HG02571 (cell line): ENCODE measurements at regions not wholly inside any gene's neighbourhood (a gene's known extent, or its start where the extent isn't known, plus 50 kb on each side); places are given as distances from the start of the nearest gene placed in this dataset.

ENCODE experiments used
- ATAC-seq: cut with Tn5 transposase; IDR thresholded peaks from one replicate; pipeline ENCODE4 v1.9.1; 2021; ENCODE audit warnings: mild to moderate bottlenecking, moderate library complexity; ENCODE audit not compliant: unreplicated experiment

DNA sequence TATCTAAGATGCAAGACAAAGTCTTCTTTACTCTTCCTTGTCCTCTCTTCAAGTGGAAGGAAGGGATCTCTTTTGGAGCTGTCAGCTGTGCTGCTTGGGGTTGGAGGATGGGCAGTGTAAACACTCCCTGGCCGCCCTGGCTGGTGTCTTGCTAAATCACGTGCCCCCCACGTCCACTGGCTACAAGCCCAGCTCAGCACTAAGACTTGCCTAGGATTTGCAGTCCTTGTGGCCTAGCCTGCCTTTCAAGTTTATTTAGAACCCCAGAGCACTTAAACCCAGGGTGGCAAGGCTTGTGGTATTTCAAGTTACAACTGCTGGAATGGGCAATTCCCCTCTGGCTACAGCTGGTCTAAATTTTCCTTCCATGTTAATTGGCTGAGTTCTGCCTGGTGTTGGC is 272.4 kb upstream of the MYO3A start:
- no peak for ATAC-seq

DNA sequence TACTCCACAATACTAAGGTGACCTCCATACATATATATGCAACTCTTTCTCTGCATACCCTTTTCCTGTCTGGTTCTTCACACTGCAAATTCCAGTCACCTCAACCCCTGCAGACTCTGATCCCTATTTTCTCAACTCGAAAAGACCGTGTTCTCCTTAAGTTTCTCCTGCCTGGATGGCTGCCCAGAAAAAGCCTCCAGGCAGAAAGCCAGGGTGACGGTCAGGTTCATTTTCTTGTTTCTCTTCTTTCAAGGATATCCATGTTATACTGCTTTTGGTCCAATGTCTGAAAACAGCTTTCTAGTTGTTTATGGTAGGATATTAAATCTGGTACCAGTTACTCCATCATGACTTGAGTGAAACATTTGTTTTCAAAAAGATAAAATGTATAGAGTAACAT is 267.8 kb upstream of the MYO3A start:
- ATAC-seq, result no peak

DNA sequence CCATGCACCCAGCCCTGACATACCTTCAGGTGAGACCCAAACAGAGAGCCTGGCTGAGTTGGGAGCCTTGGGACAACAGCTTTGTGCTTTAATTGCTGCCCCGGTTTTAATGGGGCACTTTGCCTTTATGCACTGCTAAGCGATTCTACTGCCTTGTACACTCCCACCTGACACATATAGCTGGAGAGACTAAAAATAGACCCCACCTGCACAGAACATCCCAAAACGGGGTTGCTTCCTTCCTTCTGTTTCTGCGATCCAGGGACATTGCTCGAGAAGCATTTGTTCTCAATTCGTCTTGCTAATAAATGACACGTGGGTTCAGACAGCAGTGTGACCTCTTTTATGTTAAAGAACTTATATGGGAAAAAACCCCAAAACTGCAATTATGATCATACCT is 258.8 kb upstream of the MYO3A start:
- no peak for ATAC-seq

DNA sequence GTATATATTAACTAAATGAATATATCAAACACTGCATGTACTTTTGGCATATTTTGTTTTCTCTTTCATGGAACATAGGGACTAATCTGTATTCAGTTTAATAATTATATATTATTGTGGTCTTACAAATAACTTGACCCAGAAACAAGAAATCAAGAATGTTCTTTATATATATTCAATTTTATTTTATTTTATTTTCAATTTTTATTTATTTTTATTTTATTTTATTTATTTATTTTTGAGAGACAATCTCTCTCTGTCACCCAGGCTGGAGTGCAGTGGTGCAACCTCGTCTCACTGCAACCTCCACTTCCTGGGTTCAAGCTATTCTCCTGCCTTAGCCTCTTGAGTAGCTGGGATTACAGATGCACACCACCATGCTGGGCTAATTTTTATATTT is 258.4 kb upstream of the MYO3A start:
- ATAC-seq, result no peak

DNA sequence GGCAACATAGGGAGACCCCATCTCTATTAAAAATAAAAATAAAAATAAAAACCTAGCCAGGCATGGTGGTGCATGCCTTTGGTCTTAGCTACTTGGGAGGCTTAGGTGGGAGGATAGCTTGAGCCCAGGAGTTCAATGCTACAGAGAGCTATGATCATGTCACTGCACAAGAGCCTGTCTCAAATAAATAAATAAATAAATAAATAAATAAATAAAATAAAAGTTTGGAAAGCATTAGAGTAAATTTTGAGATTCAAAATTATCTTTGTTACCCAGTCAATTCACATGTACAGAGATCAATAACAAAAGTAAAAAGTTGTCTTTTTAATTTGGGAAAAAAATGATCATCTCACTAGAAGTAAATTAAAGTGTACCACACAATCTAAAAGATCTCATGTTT is 255.8 kb upstream of the MYO3A start:
- ATAC-seq, result no peak

DNA sequence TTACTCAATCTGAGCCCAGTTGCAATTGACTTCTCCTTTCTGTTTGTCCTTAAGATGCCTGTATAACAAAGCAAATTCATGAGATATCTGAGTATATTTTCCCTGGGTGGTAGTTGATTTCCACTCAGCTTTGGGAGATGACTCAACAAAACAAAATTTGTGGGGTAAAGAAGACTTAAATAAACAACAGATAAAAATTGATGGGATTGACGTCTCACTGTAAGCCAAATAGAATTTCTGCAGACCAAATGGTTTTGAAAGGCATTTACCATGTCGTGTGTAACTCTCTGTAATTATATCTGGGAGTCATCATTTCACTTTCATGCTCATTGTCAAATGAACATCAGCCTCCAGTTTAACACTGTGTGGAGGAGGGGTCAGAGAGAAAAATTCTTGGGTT is 255.4 kb upstream of the MYO3A start:
- ATAC-seq, result no peak

DNA sequence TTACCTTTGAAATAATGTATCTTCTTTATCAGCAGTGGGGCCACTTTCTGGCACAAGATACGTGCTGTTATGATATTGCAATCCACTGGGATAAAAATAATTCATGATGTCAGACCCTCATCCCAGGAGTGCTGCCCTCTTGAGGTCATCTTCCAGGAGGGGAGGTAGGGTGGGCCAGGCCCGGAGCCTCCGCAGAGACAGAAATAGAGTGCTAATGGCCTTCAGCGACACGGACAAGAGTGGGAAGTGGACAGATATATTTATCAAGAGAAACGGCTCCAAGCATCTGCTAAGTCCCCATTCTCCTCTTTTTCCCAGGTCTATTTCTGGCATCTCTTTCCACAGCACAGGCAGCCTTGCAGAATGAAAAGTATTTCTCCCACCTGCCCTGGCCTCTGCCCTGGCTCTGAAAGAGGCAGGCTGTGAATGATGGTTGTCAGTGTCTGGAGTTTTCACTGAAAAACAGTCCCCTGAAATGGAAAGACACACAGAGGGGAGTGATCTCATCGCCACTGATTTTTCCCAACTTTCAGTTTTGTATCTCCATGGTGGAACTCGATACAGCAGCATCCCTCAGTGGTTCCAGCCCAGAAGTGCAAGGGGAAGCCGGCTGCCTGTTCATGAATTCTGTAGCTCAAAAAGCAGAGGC is 251.7 kb upstream of the MYO3A start:
- no peak for ATAC-seq

DNA sequence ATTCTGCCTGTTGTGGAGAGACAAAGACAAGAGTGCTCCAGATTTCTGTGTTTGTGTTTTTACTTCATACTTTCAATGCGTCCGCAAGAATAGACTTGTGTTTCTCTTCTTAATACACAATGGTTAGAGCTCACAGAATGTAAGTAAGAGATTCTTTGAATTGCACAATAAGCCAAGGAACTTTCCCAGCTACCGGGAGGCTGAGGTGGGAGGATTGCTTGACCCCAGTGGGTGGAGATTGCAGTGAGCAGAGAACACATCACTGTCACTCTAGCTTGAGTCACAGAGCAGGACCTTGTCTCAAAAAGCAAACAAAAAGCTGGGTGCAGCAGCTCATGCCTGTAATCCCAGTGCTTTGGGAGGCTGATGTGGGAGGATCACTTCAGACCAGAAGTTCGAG is 250.7 kb upstream of the MYO3A start:
- ATAC-seq, result no peak

DNA sequence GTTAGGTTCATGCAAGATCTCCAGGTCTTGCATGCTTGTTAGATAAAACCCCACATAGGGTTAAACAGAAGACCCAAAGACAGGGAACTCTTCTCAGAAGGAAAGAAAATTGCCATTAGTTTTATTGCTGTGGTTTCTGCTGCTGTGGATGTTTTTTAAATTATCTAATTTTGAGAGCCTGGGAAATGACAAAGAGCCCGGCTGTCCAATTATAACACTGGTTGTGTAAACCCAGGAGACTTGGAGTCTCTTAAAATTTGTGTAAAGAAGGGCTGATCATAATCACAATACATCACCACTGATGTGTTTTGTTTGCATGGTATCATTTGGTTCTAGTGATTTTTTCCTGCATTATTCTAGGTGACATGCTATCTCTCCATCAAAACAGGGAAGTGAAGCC is 246.5 kb upstream of the MYO3A start:
- ATAC-seq, result no peak

DNA sequence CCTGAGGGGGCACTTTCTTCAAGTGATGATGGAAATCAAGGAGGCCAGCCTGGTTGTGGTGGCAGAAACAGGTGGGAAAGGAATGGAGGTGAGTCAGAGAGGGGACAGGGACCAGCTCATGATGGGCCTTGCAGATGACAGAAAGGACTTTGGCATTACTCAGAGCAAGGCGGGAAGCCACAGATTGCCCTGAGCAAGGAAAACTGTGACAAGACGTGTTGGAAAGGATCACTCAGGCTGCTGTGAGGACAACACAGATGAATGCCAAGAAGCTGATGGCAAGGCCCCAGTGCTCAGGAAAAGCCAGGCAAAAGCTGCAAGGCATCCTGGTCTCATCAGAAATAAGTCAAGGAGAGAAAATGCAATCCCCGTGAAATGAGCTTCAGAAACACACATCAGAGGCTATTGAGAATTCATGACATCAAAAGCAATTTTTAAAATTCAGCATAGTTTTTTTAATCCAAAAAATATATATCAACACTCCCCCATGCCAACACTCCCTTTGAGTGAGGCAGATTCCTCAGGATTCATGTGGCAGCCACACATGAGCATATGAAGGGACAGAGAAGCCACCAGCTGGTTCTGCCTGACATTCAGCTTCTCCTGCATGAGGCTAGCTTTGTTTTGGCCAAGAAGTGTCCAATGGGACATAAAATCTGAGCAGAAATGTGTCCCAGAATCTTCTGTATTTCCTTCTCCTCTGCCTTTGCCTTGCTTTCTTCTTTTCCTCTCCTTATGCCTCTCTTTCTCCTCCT is 244.5 kb upstream of the MYO3A start:
- no peak for ATAC-seq

DNA sequence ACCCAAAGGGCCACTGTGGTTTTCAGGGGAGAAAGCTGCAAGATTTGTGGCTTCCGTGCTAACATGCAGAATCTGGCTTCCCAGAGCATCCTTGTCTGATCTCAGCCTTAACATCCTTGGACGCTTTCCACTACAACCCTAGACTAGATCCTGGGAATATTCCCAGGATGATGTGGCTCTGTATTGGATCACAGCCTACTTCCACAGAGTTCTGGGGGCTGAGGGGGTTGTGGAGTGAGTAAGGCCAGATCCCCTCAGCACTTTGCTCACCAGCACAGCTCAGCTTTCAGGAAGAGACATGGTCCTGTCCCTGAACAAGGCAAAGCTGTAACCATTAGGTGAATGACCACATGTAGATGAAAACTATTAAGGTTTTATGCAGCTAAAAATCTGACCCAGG is 241.3 kb upstream of the MYO3A start:
- ATAC-seq, result no peak

DNA sequence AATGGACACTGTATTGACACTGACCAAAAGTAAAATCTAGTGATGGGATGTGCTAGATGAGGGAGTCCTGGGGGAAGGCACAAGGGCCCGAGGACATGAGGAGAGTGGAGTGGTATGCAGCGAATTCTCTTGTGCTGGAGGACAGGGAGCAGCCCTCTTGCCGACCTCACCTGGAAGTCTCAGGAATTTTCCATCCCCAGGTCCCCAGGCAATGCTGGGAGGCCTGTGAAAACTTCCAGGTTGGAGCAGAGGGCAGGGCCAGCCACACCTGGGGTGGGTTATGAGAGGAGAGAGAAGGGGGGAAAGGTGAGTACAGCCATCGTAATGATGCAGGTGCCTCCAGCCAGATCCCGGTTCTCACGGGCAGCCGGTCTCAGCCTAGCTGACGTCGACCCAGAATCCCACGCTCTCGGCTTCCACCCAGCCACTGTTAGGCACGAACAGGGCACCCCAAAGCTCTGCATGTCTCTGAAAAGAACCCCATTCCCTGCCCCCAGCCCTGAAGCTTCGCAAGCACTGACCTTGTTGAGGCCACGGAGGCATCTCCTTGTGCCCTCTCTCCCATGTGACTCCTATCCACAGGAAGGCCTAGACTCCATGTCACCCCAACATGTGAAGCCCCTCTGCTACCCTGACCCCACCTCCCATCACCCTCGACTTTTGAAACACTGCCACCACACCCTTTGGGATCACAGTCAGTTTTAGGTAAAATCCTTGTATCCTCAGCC is 239.7 kb upstream of the MYO3A start:
- ATAC-seq, result no peak

DNA sequence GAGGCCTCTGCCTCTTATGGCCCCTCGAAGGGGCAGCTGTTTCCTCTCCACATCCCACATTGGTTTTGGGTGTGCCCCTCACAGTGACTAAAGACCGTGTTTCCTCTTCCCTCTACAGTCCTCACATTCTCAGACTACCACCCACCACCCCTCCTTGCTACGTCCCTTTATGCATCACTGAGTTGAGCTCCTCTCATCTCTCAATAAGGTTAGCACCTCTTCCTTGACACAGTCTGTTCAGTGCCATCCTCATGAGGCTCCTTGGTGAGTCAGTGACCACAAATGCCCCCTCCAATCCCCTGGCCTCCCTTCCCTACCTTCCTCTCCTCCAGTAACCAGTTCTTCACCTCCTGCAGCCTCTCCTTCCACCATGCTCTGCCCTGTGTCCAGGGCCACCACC is 239.1 kb upstream of the MYO3A start:
- ATAC-seq, result no peak

DNA sequence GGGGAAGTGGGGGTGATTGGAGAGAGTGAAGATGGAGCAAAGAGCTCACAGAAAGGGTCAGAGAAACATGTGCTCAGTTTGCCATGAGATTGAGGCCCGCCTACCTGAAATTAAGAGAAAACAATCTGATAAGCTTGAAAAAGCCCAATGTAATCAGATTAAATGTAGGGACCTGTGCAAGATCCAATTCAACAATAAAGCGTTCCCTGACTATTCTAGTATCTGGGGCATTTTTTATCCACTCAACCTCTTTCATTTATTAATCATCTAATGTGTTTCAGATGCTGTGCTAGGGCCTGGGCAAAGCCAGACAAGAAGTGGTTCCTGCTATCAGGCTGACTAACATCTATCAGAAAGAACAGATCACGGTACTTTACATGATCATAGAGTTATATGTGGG is 238.4 kb upstream of the MYO3A start:
- no peak for ATAC-seq

DNA sequence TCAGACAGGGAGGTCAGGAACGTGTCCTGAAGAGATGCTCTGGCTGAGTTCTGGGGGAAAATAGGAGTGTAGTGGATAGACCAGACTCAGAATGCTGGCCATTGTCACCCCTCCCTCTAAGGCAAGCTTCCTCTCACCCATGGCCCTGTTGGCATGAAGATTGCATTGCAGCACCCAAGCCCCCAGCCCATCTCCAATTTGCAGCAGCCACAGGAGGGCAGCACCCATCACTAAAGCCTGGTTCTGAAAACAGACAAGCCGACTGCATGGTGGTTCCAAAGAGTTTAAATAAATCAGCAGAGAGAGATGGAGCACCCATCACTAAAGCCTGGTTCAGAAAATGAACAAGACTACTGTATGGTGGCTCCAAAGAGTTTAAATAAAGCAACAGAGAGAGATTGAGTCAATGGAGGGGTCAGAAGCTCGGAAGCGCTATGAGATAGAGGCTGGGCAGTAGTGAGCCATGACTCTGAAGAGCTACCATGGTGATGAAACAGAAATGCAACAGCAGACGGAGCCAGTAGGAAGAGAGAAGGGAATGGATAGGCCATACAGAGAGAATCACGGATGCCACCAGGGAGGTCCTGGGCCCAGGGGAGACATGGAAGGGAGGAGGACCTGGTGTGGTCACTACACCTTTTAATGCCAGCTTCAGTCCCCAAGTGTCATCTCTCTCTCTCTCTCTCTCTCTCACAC is 237.9 kb upstream of the MYO3A start:
- ATAC-seq, result no peak

DNA sequence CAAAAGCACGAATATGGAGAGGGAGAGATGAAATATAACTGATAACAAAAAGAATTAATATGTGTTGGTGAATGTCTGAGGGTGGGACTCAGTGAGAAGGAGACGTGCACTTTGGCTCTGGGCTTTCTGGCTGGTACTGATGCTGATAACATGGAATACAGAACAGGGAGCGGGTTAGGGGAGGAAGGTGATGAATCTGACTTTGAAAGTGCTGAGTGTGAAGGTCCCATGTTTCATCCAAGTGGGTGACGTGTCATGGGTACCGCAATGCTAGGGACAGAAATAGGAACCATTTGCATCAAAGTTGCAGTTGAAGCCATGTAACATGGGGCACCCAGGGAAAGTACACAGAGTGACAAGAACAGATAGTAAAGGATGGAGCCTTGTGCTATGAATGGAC is 236.6 kb upstream of the MYO3A start:
- no peak for ATAC-seq

DNA sequence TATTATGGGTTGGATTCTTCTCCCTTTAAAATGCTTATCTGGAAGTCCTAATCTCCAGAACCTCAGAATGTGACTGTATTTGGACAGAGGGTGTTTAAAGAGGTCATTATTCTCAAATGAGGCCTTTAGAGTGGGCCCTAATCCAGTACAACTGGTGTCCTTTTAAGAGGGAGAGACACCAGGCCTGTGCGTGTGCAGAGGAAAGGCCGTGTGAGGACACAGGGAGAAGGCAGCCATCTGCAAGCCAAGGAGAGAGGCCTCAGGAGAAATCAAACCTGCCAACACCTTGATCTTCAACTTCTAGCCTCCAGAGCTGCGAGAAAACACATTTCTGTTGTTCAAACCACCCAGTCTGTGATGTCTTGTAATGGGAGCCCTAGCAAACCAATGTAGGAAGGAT is 235.4 kb upstream of the MYO3A start:
- ATAC-seq, result no peak

DNA sequence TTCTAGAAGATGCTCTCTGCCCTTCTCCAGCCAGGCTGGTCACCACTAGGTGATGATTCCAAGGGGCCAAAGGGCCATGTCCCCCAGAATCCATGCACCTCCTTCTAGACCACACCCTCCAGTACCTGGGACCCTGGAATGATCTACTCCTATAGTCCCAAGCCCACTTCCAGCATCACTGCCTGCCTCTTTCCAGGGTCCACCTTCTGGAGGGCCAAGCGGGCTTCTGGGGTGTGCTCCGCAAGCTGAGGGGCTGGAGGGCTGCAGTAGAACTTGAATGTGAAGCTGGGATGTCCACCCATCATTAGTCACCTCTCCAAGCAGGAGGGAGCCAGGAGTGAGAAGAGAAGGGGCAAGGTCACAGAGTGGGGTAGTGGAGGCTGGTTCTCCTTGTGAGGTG is 234.4 kb upstream of the MYO3A start:
- ATAC-seq, result no peak

DNA sequence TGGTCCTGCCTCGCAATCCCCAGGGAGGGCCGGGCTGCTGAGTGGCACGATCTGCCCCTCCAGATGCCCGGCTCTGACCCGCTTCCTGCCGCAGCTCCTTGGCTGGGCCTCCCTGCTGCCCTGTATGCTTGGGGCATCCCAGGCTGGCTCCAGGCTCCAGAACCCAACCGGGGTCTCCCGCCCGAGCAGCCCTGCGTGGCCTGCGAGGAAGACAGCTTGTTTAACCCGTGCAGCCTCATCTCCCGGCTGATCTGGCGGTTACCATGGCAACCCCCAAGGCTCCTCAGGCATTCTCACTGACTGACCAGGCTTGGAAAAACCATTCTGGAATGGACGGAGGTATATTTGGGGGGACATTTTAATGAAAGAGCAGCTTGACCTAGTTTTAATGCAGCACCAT is 232.4 kb upstream of the MYO3A start:
- no peak for ATAC-seq

DNA sequence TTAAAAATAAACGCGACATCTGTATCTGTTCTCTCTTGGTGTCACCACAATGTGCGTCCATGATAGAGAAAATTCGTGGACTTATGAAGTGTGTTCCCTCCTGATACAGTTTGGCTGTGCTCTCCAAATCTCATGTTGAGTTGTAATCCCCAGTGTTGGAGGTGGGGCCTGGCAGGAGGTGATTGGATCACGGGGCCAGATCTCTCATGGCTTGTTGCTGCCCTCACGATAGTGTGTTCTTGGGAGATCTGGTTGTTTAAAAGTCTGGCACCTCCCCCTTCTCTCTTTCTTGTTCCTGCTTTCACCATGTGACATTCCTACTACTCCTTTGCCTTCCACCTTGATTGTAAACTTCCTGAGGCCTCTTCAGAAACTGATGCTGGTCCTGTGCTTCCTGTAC is 229.4 kb upstream of the MYO3A start:
- ATAC-seq, result no peak

DNA sequence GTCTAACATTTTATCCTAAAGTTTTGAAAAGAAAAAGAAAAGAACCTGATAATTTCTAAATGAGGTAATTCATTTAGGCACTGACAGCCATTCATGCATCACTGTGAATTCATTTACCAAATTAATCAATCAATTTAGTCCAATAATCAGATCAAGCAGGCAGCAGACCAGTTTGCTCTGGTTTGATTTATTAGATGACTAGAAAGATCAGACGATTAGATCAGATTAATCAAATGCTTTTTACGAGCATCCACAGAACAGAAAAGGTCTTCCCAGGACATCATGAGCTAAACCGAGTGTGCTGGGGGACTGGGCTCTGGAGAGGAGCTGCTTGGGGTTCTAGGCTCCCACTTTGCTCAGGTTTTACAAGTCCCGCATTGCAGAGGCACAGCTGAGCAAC is 226.5 kb upstream of the MYO3A start:
- no peak for ATAC-seq
